ENCODE measurements at regions not wholly inside any gene's neighbourhood (a gene's known extent, or its start where the extent isn't known, plus 50 kb on each side); places are given as distances from the start of the nearest gene placed in this dataset.

- TF ChIP-seq CTCF (IDR thresholded peaks at IDR 0.05; ENCODE audit: low read length) (no peak), EZH2 (IDR thresholded peaks at IDR 0.05; ENCODE audit: borderline replicate concordance, low read length) (no peak)
Observed at GRCh38 chrX:124646403-124646802, 300.0 kb downstream of the SH2D1A start.
